H1 (cell line): ENCODE measurements at regions not wholly inside any gene's neighbourhood (a gene's known extent, or its start where the extent isn't known, plus 50 kb on each side); places are given as distances from the start of the nearest gene placed in this dataset.

ENCODE experiments used
- CTCF ChIP-seq, 3 experiments: IDR thresholded peaks; 1 replicate in 2 of 3; 2 replicates in 1 of 3; pipeline versions ENCODE4 v1.5.1 to v1.6.1; 2011; ENCODE audit warnings: low read length in 3 of 3, mild to moderate bottlenecking in 3 of 3, inconsistent platforms in 2 of 3, low read depth in 1 of 3, moderate library complexity in 1 of 3; ENCODE audit not compliant: insufficient read depth in 1 of 3; ENCODE audit errors: control extremely low read depth in 1 of 3
- JUN ChIP-seq: IDR thresholded peaks from 2 replicates; pipeline ENCODE4 v1.6.1; 2011; ENCODE audit warnings: low read depth, mild to moderate bottlenecking, improper control_type of control experiment, low read length
- POLR2A ChIP-seq, 2 experiments: IDR thresholded peaks; 1 replicate in 1 of 2; 2 replicates in 1 of 2; pipeline ENCODE4 v1.6.1; 2011; ENCODE audit warnings: low read depth in 2 of 2, low read length in 2 of 2, mild to moderate bottlenecking in 2 of 2; ENCODE audit errors: control extremely low read depth in 1 of 2
- SP2 ChIP-seq: IDR thresholded peaks from 2 replicates; pipeline ENCODE4 v1.6.1; 2012; ENCODE audit warnings: mild to moderate bottlenecking, low read length, inconsistent platforms
- TCF12 ChIP-seq: IDR thresholded peaks from 2 replicates; pipeline ENCODE4 v1.6.1; 2011; ENCODE audit warnings: low read depth, mild to moderate bottlenecking, low read length

- TF ChIP-seq CTCF (IDR thresholded peaks at IDR 0.05; ENCODE audit: control extremely low read depth in 1 of 3, insufficient read depth in 1 of 3, low read depth in 1 of 3, low read length in 3 of 3), result no peak
- TF ChIP-seq POLR2A (IDR thresholded peaks at IDR 0.05; ENCODE audit: control extremely low read depth in 1 of 2, low read depth in 2 of 2, low read length in 2 of 2), result no peak
- no peak for TF ChIP-seq JUN
- no peak for TF ChIP-seq SP2
- TF ChIP-seq TCF12, result no peak
These were observed 145.5 kb downstream of the CCDC34 start for GRCh38 chr11:27217496-27217895.
